Stimulated activated effector memory CD8-positive, alpha-beta T cell treated with anti-CD3 and anti-CD28 coated beads, Interleukin-12 subunit alpha, Interleukin-12 subunit beta, amount 100 ng/mL, for 72 hours (primary cell): ENCODE measurements at regions not wholly inside any gene's neighbourhood (a gene's known extent, or its start where the extent isn't known, plus 50 kb on each side); places are given as distances from the start of the nearest gene placed in this dataset.
A peak's percentile ranks its signal among the peaks of the same experiment; 100 is the strongest.

Experiments
- ATAC-seq: fragments of 150-1000 bp; cut with Tn5 transposase; 2 replicates; pipeline ENCODE4 v1.10.0; 2021
- DNase-seq, 2 donors: peaks; one replicate each; pipeline ENCODE4 v3.0.0; 2021 to 2022; ENCODE audit warnings: low spot score in 2 of 2
- H3K27ac Mint-ChIP-seq: one replicate; pipeline ENCODE4 v1.8.0; 2022; ENCODE audit warnings: mild to moderate bottlenecking, mixed read lengths
- H3K36me3 Mint-ChIP-seq: one replicate; pipeline ENCODE4 v1.8.0; 2022; ENCODE audit warnings: mild to moderate bottlenecking, mixed read lengths
- H3K4me1 Mint-ChIP-seq: one replicate; pipeline ENCODE4 v1.8.0; 2022; ENCODE audit warnings: mixed read lengths
- H3K4me3 Mint-ChIP-seq: one replicate; pipeline ENCODE4 v1.8.0; 2022; ENCODE audit warnings: mild to moderate bottlenecking, mixed read lengths
- H3K9me3 Mint-ChIP-seq: one replicate; pipeline ENCODE4 v1.8.0; 2022; ENCODE audit warnings: mixed read lengths

DNA sequence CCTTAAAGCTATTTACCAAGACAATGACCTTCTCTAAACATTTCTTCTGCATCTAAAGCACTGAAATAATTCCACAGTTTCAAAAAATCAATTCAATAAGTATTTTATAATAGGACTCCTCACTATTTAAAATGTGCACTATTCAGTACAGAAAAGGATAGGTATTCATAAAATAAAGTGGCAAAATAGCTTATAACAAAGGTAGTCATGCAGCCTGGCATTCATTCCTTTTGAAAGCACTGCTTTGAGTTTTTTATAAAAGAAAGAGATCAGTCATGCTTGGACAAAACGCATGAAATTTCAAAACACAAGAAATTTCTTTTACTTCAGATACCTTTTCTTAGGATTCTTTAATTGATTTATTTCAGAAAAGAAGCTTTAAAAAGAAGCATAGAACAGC, 689.7 kb upstream of the PHF14 start:
- Mint-ChIP-seq H3K36me3 (no peaks in the 10 kb centered on the region), H3K9me3 (peaks cover 2% of the 10 kb centered on the region), H3K27ac (no peak overlapping the region), H3K4me1 (no peaks in the 10 kb centered on the region), H3K4me3 (no peak overlapping the region)
- DNase-seq = no peak
- ATAC-seq = no peak

DNA sequence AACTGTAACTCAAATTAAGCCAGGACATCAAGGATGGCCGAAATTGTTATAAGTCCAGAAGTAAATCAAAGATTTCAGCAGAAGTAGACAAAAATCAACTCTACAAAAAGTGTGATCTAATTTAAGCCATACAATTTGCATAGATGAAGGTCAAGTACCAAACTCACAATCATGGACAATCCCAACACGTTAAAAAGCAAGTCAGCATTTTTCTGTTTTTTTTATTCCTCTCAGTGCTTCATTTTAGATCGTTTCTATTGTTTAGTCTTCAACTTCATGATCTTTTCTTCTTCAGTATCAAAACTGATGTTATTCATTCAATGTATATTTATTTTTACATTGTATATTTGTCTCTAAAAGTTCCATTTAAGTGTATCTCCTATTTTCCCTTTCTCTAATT, 674.3 kb upstream of the PHF14 start:
- Mint-ChIP-seq H3K36me3 (no peaks in the 10 kb centered on the region), H3K27ac (no peak overlapping the region), H3K4me3 (no peak overlapping the region), H3K4me1 (no peaks in the 10 kb centered on the region), H3K9me3 (peaks cover 4% of the 10 kb centered on the region)
- DNase-seq (no peak), ATAC-seq (no peak)

DNA sequence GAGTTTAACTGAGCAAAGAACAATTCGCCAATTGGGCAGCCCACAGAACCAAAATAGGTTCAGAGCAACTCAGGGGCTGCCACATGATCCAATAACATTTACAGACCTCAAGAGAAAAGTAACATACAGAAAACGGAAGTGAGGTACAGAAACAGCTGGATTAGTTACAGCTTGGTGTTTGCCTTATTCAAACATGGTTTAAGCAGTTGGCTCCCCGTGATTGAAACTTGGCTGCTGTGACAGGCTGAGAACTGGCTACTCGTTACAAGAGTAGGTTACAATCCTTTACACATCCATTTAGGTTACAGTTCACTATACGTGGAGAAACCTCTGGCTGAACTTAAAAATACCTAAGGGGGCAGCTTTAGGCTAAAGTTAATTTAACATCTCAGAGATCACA, 673.1 kb upstream of the PHF14 start:
- H3K9me3 Mint-ChIP-seq = peaks cover 2% of the 10 kb centered on the region
- no peaks in the 10 kb centered on the region for H3K36me3 Mint-ChIP-seq
- H3K27ac Mint-ChIP-seq = no peak overlapping the region
- no peak overlapping the region for H3K4me3 Mint-ChIP-seq
- no peaks in the 10 kb centered on the region for H3K4me1 Mint-ChIP-seq
- DNase-seq (no peak), ATAC-seq (no peak)

DNA sequence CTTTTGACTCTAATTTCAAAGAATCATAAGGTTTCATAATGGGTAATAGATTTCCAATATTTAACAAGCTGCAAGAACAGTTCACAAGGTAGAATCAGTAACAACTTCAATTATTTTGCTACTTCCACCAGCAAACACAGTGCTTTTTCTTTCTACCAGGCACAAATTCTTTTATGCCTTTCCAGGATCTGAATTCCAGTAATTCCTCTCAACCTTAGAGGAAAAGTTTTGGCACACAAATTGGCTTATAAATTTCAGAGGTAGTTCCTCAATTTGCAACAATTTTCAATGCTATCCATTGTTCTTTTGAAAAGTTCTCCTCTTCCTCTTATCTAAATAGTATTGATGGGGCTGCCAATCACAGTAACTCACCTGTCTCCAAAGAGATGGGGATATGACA, 665.4 kb upstream of the PHF14 start:
- H3K4me3 Mint-ChIP-seq = no peak overlapping the region
- no peak overlapping the region for H3K27ac Mint-ChIP-seq
- H3K4me1 Mint-ChIP-seq = no peaks in the 10 kb centered on the region
- no peaks in the 10 kb centered on the region for H3K36me3 Mint-ChIP-seq
- DNase-seq (no peak), ATAC-seq (no peak)
- peaks cover 5% of the 10 kb centered on the region for H3K9me3 Mint-ChIP-seq

DNA sequence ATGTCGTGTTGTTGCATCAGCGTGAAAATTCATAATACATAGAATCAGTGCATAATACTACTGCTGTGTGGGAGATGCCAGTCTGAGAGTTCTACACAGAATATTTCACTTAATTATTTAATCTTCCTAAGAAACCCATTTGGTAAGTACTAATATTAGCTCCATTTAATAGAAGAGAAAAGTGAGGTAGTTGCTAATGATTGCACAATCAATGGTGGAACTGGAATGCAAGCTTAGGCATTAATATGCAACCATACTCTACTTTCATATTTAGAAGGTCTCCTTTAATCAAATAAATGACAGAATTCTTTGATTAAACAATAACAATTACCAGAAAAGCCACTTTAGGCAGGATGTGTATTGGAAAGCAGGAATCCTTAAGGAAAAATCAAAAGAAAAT, 660.7 kb upstream of the PHF14 start:
- Mint-ChIP-seq H3K27ac (no peak overlapping the region), H3K4me1 (no peaks in the 10 kb centered on the region), H3K4me3 (no peak overlapping the region), H3K36me3 (no peaks in the 10 kb centered on the region), H3K9me3 (peaks cover 8% of the 10 kb centered on the region)
- no peak for ATAC-seq
- no peak for DNase-seq

DNA sequence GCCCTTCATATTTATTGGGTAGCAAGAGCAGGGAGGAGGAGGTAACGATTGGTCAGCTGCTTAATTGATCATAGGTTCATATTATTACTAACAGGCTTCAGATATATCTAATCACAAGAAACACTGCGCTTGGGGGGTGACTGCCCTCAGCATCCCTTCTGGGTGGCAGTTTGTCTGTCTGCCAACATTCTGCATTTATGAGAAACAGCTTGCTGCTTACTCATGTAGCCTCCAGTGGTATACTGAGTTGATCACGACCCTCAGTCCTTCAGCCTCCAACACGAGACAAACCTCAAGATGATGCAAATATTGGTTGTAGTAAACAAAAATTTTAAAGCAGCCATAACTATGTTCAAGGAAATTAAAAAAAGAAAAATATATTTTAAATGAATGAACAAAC, 657.8 kb upstream of the PHF14 start:
- no peak overlapping the region for H3K27ac Mint-ChIP-seq
- ATAC-seq = no peak

DNA sequence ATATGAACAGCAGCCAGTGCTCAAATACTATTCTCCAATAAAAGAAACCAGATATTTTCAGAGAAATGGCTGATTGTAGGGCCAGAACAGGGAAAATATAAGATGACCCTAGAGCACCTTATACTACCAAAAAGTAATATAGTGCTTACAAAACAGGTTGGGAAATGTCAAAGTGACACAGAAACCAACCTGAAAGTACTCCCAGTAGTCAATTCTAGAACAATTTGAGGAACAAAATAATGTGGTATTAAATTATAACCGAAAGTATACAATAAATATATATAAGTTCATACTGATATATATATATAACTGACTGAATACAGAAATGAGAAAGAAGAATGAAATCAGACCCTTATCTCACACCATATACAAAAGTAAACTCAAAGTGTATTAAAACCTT, 657.2 kb upstream of the PHF14 start:
- Mint-ChIP-seq H3K4me3 (no peak overlapping the region), H3K4me1 (no peaks in the 10 kb centered on the region), H3K9me3 (peaks cover 19% of the 10 kb centered on the region), H3K36me3 (no peaks in the 10 kb centered on the region), H3K27ac (no peak overlapping the region)
- DNase-seq = no peak
- no peak for ATAC-seq

More for the DNA sequence above, 657.8 kb upstream of the PHF14 start:
- Mint-ChIP-seq H3K4me1 (no peaks in the 10 kb centered on the region), H3K36me3 (no peaks in the 10 kb centered on the region), H3K4me3 (no peak overlapping the region), H3K9me3 (peaks cover 14% of the 10 kb centered on the region)
- no peak for DNase-seq

DNA sequence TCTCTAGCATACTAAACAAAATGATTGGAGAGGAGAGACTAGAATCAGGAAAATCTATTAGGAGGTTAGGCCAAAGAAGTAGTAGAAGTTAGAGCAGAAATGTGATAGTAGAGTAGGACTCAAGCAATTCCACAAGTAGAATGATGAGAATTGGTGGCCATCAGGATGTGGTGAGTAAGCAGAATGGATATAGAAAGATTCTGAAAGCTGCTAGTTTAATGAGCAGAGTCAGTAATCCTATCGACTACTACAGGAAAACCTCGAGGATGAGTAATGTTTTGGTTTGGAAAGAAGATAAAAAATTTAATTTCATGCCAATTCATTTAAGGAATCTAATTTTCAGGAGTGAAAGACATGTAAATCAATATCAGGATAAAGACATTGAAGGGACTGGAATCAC, 648.3 kb upstream of the PHF14 start:
- no peak for ATAC-seq
- H3K4me1 Mint-ChIP-seq = no peaks in the 10 kb centered on the region

DNA sequence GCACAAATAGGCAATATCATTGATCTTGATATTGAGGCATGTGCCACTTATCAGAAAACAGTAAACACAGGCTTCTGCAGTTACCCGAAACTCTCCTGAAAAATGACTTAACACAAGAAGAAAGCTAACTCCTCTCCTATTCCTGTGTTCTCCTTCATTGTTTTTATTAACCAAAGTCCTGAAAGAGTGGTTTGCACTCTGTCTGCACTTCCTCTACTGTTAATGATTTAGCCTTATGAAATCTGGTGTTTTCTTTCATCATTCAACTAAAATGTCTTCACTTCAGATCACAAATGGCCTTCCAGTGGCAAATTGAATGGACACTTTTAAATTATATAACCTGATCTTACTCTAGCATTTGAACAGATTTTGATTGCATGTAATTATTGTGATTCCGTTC, 630.6 kb upstream of the PHF14 start:
- Mint-ChIP-seq H3K4me1 (no peaks in the 10 kb centered on the region), H3K27ac (no peak overlapping the region), H3K4me3 (no peak overlapping the region), H3K9me3 (peaks cover 4% of the 10 kb centered on the region), H3K36me3 (no peaks in the 10 kb centered on the region)
- DNase-seq = no peak
- no peak for ATAC-seq

More for the DNA sequence above, 648.3 kb upstream of the PHF14 start:
- H3K27ac Mint-ChIP-seq = no peak overlapping the region
- DNase-seq = no peak
- H3K36me3 Mint-ChIP-seq = no peaks in the 10 kb centered on the region
- H3K9me3 Mint-ChIP-seq = peaks cover 18% of the 10 kb centered on the region
- H3K4me3 Mint-ChIP-seq = no peak overlapping the region

DNA sequence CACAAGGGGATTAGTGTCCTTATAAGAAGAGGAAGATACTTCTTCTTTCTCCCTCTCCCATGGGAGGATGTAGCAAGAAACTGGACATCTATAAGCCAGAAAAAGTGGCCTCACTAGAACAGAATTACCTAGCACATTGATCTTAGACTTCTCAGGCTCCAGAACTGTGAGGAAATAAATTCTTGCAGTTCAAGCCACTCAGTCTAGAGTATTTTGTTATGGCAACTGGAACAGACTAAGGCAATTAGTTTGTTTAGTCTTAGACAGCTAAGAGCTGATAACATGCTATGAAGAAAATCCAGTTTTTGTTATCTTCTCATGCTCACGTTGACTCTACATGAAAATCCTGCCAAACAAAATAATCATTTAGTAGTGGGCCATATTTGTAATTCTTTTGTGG, 627.6 kb upstream of the PHF14 start:
- Mint-ChIP-seq H3K27ac (no peak overlapping the region), H3K9me3 (no peaks in the 10 kb centered on the region), H3K36me3 (no peaks in the 10 kb centered on the region), H3K4me3 (no peak overlapping the region), H3K4me1 (no peaks in the 10 kb centered on the region)
- ATAC-seq = no peak
- DNase-seq = no peak

DNA sequence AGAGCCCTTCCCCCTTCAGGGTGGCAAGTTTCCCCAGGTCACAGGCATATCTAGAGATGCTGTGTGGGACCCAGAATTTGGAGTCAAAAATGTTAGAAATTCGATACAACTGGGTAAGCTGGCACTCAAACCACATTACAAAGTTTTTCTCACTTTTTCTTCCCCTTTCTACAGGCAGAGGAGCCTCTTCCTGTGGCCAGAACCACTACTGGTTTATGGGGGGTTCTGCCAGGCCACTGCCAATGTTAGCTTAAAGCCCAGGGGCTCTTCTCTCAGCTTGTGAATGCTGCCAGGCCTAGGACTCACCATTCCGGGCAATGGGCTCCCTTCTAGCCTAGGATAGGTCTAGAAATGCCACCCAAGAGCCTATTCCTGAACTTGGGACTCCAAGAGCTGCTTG, 617.9 kb upstream of the PHF14 start:
- no peak for DNase-seq
- H3K9me3 Mint-ChIP-seq = no peaks in the 10 kb centered on the region
- H3K4me3 Mint-ChIP-seq = no peak overlapping the region
- H3K4me1 Mint-ChIP-seq = no peaks in the 10 kb centered on the region
- no peak for ATAC-seq
- H3K27ac Mint-ChIP-seq = no peak overlapping the region
- no peaks in the 10 kb centered on the region for H3K36me3 Mint-ChIP-seq

DNA sequence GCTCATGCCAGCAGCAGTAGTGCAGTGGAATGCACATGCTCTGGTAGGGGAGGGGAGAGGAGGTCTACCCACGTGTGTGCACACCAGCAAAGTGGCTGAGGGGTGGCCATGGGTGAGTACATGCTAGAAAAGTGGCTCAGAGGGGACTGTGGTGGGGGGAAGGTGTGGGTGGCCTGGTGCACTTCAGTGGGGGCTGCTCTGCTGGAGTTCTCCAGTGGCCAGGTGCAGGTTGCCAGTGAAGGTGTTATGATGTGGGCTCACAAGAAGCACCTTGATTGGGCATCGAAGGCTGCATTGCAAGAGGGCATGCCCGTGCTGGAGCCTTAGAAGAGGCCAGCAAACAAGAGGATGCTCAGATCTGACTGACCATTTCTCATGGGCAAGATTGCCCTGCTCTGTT, 613.6 kb upstream of the PHF14 start:
- Mint-ChIP-seq H3K36me3 (no peaks in the 10 kb centered on the region), H3K4me1 (no peaks in the 10 kb centered on the region), H3K4me3 (no peak overlapping the region), H3K27ac (no peak overlapping the region), H3K9me3 (peaks cover 5% of the 10 kb centered on the region)
- no peak for DNase-seq
- peak; percentile 16 for ATAC-seq

DNA sequence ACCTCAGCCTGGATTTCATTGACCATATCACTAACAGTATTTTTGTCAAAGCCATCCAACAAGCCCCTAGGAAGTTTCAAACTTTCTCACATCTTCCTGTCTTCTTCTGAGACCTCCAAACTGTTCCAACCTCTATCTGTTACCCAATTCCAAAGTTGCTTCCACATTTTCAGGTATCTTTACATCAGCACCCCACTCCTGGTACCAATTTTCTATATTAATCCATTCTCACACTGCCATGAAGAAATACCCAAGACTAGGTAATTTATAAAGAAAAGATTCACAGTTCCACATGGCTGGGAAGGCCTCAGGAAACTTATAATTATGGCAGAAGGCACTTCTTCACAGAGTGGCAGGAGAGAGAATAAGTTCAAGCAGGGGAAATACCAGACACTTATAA, 571.9 kb upstream of the PHF14 start:
- Mint-ChIP-seq H3K27ac (no peak overlapping the region), H3K4me3 (no peak overlapping the region), H3K9me3 (peaks cover 14% of the 10 kb centered on the region), H3K4me1 (no peaks in the 10 kb centered on the region), H3K36me3 (no peaks in the 10 kb centered on the region)
- no peak for DNase-seq
- no peak for ATAC-seq

DNA sequence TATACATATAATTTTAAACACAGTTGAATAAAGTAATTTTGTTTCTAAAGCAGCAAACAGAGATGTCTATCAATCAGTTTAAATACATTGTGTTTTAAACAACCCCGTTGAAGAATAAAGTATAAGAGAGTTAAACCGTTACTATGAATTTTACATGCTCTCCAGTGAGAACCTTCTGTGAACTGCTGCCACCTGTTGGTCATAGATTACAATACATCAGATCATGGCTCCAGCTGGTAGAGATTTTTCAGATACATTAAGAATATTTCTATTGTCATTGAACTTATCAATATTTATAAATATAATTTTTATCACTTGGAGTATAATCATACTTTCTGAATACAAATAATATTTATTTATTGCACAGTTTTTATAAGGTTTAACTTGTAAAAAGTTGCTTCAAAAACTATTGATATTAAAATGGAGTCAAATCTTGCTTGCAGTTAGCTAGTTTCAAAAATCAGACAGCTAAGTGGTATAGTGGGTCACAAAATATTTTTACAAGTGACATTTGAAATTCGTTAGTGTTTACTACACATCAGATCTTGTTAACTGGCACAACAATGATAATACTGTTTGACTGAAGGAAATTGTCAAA, 561.2 kb upstream of the PHF14 start:
- Mint-ChIP-seq H3K36me3 (no peaks in the 10 kb centered on the region), H3K4me1 (no peaks in the 10 kb centered on the region), H3K27ac (no peak overlapping the region), H3K9me3 (peaks cover 4% of the 10 kb centered on the region), H3K4me3 (no peak overlapping the region)
- ATAC-seq (no peak), DNase-seq (no peak)

DNA sequence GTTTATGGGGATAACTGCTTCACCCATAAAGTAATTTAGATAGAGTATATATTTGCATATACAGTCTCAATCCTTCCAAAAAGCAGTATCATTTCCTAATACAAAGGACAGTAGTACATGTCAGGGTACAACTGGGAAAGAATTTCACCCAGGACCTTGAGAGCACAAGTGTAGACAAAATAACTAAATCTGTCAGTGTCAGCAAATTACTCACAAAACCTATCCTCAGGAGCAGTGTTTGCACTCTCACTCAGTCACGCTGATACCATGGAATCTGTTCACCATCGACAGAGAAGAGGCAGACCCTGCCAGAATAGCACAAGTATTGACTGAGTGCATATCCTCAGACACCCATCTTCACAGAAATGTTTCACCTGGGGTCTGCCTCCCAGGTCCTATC, 554.7 kb upstream of the PHF14 start:
- H3K27ac Mint-ChIP-seq = no peak overlapping the region
- DNase-seq (no peak), ATAC-seq (no peak)
- no peaks in the 10 kb centered on the region for H3K4me1 Mint-ChIP-seq
- H3K36me3 Mint-ChIP-seq = no peaks in the 10 kb centered on the region
- H3K9me3 Mint-ChIP-seq = peaks cover 7% of the 10 kb centered on the region
- H3K4me3 Mint-ChIP-seq = no peak overlapping the region

DNA sequence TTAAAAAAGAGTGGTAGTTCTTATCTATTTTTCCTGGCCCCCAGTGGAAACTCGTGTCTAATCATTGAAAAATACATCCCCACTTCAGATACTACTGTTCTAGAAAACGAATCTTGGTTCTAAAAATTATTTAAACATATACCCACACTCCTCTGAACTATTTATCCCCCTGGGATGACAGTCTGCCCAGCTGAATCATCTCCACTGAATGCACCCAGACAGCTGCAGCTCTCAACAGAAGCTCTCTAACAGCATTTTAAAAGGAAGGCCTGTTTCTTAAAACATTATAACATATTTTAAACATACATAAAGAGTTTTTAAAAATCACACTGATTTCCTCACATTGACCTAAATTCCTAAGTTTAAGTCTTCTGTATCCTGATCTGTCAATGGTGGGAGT, 544.6 kb upstream of the PHF14 start:
- no peak overlapping the region for H3K4me3 Mint-ChIP-seq
- peaks cover 9% of the 10 kb centered on the region for H3K9me3 Mint-ChIP-seq
- H3K27ac Mint-ChIP-seq = no peak overlapping the region

DNA sequence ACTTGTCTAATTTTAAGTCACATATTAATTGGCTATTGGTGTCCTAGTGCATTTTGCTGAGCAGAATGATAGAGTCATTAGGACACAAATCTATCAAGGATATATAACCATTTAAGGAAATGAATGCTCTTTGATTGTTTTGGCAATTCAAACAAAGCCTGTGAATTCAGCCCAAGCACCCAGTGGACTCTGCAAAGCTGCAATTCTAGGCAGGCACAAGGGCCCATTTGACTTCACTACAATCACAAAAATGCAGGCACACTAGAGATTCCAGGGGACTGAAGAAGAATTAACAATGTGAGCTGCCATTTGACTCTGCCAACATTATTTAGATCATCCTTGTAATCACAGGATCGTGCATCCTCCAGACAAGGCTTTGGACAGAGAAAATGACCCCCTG, 544.2 kb upstream of the PHF14 start:
- Mint-ChIP-seq H3K9me3 (peaks cover 11% of the 10 kb centered on the region), H3K4me3 (no peak overlapping the region), H3K27ac (no peak overlapping the region), H3K4me1 (no peaks in the 10 kb centered on the region), H3K36me3 (no peaks in the 10 kb centered on the region)
- ATAC-seq (no peak), DNase-seq (no peak)

More for the DNA sequence above, 544.6 kb upstream of the PHF14 start:
- H3K36me3 Mint-ChIP-seq = no peaks in the 10 kb centered on the region
- DNase-seq (no peak), ATAC-seq (no peak)
- H3K4me1 Mint-ChIP-seq = no peaks in the 10 kb centered on the region
